HepG2 (cell line): ENCODE measurements at regions not wholly inside any gene's neighbourhood (a gene's known extent, or its start where the extent isn't known, plus 50 kb on each side); places are given as distances from the start of the nearest gene placed in this dataset.

Experiments used
- ATAC-seq: fragments of 200-7000 bp; cut with Tn5 transposase; 3 replicates; pipeline ENCODE4 v1.9.1; 2020; ENCODE audit warnings: mild to moderate bottlenecking, moderate library complexity
- BruUV-seq: library from RNA; stranded (reverse); fragments of 400-500 nt; replicated peaks from 2 replicates; lab custom pipeline; 2021; lab: Mats Ljungman, UMichigan
- CTCF ChIA-PET: fragments of 300-600 bp; formaldehyde crosslinking; extraction: SDS; loops from one replicate; lab custom pipeline; 2021; ENCODE audit warnings: low total read pairs, inconsistent platforms, low intra/inter-chr PET ratio; lab: Yijun Ruan, JAX
- POLR2A ChIA-PET: fragments of 350-600 bp; sonication (Branson Sonifier 250); formaldehyde crosslinking; loops from one replicate; lab custom pipeline; 2020; ENCODE audit warnings: antibody characterized with exemption, inconsistent platforms; lab: Yijun Ruan, JAX
- DNase-seq: peaks from one replicate; pipeline ENCODE4 v3.0.0-alpha.2; 2015; ENCODE audit warnings: low spot score
- FAIRE-seq: peaks from 3 replicates; lab custom pipeline; 2011; peaks lifted over from hg19 to GRCh38; lab: Jason Lieb, UNC
- H2AFZ ChIP-seq: one replicate; pipeline ENCODE4 v1.6.1; 2011; ENCODE audit warnings: low read length, inconsistent platforms
- H3K27ac ChIP-seq: fragments of 300-600 bp; 3 replicates; pipeline ENCODE4 v1.8.0; 2011; ENCODE audit warnings: mixed run types, mild to moderate bottlenecking, mixed read lengths, low read length, inconsistent platforms; ENCODE audit not compliant: insufficient read depth; ENCODE audit errors: extremely low read length
- H3K27me3 ChIP-seq, 2 experiments: fragments of 200-600 bp in 1 of 2; 2 replicates in 1 of 2; 3 replicates in 1 of 2; pipeline versions ENCODE4 v1.6.0 to v1.8.0; 2011; ENCODE audit warnings: low read length in 2 of 2, mild to moderate bottlenecking in 2 of 2, moderate library complexity in 2 of 2, inconsistent platforms in 1 of 2; ENCODE audit not compliant: insufficient read depth in 2 of 2, control insufficient read depth in 1 of 2
- H3K36me3 ChIP-seq, 2 experiments: fragments of 200-600 bp in 1 of 2; replicated peaks in 1 of 2; 2 replicates in 1 of 2; 3 replicates in 1 of 2; pipeline versions ENCODE4 v1.5.1 to v1.8.0; 2011; ENCODE audit warnings: low read length in 2 of 2, inconsistent platforms in 1 of 2; ENCODE audit not compliant: insufficient read depth in 2 of 2, control insufficient read depth in 1 of 2
- H3K4me1 ChIP-seq: 2 replicates; pipeline ENCODE4 v1.5.1; 2012; ENCODE audit warnings: low read length, inconsistent platforms; ENCODE audit not compliant: insufficient read depth
- H3K4me2 ChIP-seq: 2 replicates; pipeline ENCODE4 v1.6.0; 2011; ENCODE audit warnings: low read depth, low read length, inconsistent platforms
- H3K4me3 ChIP-seq, 3 experiments: fragments of 200-600 bp in 1 of 3; sonication (generic), shearing (Covaris generic) in 1 of 3; replicated peaks in 1 of 3; 2 replicates each; pipeline ENCODE4 v1.5.1; 2011 to 2016; ENCODE audit warnings: low read length in 3 of 3, inconsistent platforms in 2 of 3, low read depth in 2 of 3, mild to moderate bottlenecking in 2 of 3, control low read depth in 1 of 3, mixed read lengths in 1 of 3; ENCODE audit not compliant: insufficient read depth in 1 of 3
- H3K79me2 ChIP-seq: one replicate; pipeline ENCODE4 v1.6.1; 2011; ENCODE audit warnings: low read length, inconsistent platforms; ENCODE audit not compliant: insufficient read depth
- H3K9ac ChIP-seq: 2 replicates; pipeline ENCODE4 v1.6.0; 2011; ENCODE audit warnings: mild to moderate bottlenecking, low read depth, low read length, inconsistent platforms; ENCODE audit not compliant: insufficient read depth
- H3K9me3 ChIP-seq: 2 replicates; pipeline ENCODE4 v1.5.1; 2012; ENCODE audit warnings: mild to moderate bottlenecking, low read length
- H4K20me1 ChIP-seq: 2 replicates; pipeline ENCODE4 v1.6.0; 2011; ENCODE audit warnings: inconsistent platforms, mild to moderate bottlenecking, low read length, moderate library complexity; ENCODE audit not compliant: insufficient read depth
- ETV6 ChIP-seq: sonication (generic); formaldehyde crosslinking; conservative IDR thresholded peaks from 2 replicates; pipeline ENCODE4 v1.4.0; 2020; ENCODE audit warnings: missing genetic modification reagents
- HNRNPL ChIP-seq: fragments of 200-400 bp; formaldehyde crosslinking; IDR thresholded peaks from 2 replicates; pipeline ENCODE4 v1.6.1; 2017; ENCODE audit warnings: mild to moderate bottlenecking, low read depth, low read length
- KDM3A ChIP-seq: IDR thresholded peaks from 2 replicates; pipeline ENCODE4 v1.6.1; 2018; ENCODE audit warnings: low read depth, missing compliant biosample characterization
- KDM5A ChIP-seq: fragments of 200-600 bp; sonication (generic); IDR thresholded peaks from 2 replicates; pipeline ENCODE4 v1.7.0; 2018; ENCODE audit warnings: antibody characterized with exemption, mild to moderate bottlenecking, low read length, borderline replicate concordance
- MLLT10 ChIP-seq: sonication (generic); formaldehyde crosslinking; IDR thresholded peaks from 2 replicates; pipeline ENCODE4 v1.4.0; 2020; ENCODE audit warnings: missing genetic modification reagents
- PAF1 ChIP-seq: IDR thresholded peaks from 2 replicates; pipeline ENCODE4 v1.6.1; 2016; ENCODE audit warnings: missing genetic modification reagents, missing compliant biosample characterization
- ZBTB21 ChIP-seq: sonication (generic); formaldehyde crosslinking; IDR thresholded peaks from 2 replicates; pipeline ENCODE4 v1.4.0; 2020; ENCODE audit warnings: missing genetic modification reagents
- ZMYM2 ChIP-seq: sonication (generic); formaldehyde crosslinking; IDR thresholded peaks from 2 replicates; pipeline ENCODE4 v1.8.0; 2022; ENCODE audit warnings: mild to moderate bottlenecking, missing genetic modification reagents
- ZMYM4 ChIP-seq: sonication (generic); formaldehyde crosslinking; IDR thresholded peaks from 2 replicates; pipeline ENCODE4 v1.8.1; 2023; ENCODE audit warnings: mild to moderate bottlenecking, missing genetic modification reagents
- ZNF510 ChIP-seq: sonication (generic); formaldehyde crosslinking; IDR thresholded peaks from 2 replicates; pipeline ENCODE4 v1.4.0; 2020; ENCODE audit warnings: low read depth, mild to moderate bottlenecking, missing genetic modification reagents
- ZNF543 ChIP-seq: sonication (generic); formaldehyde crosslinking; IDR thresholded peaks from 2 replicates; pipeline ENCODE4 v1.4.0; 2020; ENCODE audit warnings: mild to moderate bottlenecking, missing genetic modification reagents
- ZNF629 ChIP-seq: sonication (generic); formaldehyde crosslinking; conservative IDR thresholded peaks from 2 replicates; pipeline ENCODE4 v1.5.0; 2020; ENCODE audit warnings: missing genetic modification reagents
- ZNF678 ChIP-seq: sonication (generic); formaldehyde crosslinking; IDR thresholded peaks from 2 replicates; pipeline ENCODE4 v1.4.0; 2020; ENCODE audit warnings: mild to moderate bottlenecking, missing genetic modification reagents
- ZNF891 ChIP-seq: sonication (generic); formaldehyde crosslinking; IDR thresholded peaks from 2 replicates; pipeline ENCODE4 v1.5.0; 2020; ENCODE audit warnings: mild to moderate bottlenecking, missing genetic modification reagents
- ZSCAN22 ChIP-seq: sonication (generic); formaldehyde crosslinking; IDR thresholded peaks from 2 replicates; pipeline ENCODE4 v1.4.0; 2020; ENCODE audit warnings: mild to moderate bottlenecking, missing genetic modification reagents
- WGBS: methylation state at CpG from one replicate; pipeline ENCODE4 v1.1.6; 2017; ENCODE audit warnings: low lambda C conversion rate; 5-methylcytosine and 5-hydroxymethylcytosine counted together
- in situ Hi-C: cut with HindIII; loops from 2 replicates; pipeline ENCODE4 v1.10.0; 2017; ENCODE audit warnings: low pct_unique_long_range_greater_than_20kb; ENCODE audit not compliant: extremely low pct_ligation_motif_present
- intact Hi-C: fragments of 100-400 bp; cut with micrococcal nuclease; formaldehyde crosslinking; loops from one replicate; pipeline ENCODE4 v1.10.0; 2022; ENCODE audit not compliant: unreplicated experiment
- TF ChIP-seq, protein P1 (sequence below): sonication (generic); formaldehyde crosslinking; IDR thresholded peaks from 2 replicates; pipeline ENCODE4 v1.5.1; 2020; ENCODE audit warnings: missing genetic modification reagents, mild to moderate bottlenecking, borderline replicate concordance
- TF ChIP-seq, protein P2 (sequence below): sonication (generic); formaldehyde crosslinking; IDR thresholded peaks from 2 replicates; pipeline ENCODE4 v1.4.0; 2020; ENCODE audit warnings: missing genetic modification reagents

DNA sequence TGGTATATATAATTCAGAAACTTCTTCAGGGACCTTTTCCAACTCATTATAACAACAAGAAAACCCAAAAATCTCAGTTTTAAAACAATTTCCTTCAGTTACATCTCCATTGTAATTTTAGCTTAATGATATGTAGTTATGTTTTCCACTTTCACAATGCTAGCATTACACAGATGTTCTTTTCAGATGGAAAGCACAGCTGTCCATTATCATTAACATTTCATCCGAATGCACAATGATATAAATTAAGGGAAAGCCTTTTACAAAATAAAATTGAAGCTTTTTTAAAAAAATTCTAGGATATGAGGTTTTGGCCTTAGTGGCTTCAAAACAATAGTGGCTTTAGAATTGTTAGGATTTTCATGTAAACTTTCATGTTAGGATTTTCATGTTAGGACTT lies 389.2 kb downstream of the ADAM29 start:
- H4K20me1 ChIP-seq: no peaks in the 10 kb centered on the region
- intact Hi-C loops (no loop called here), in situ Hi-C loops (no loop called here)
- H3K79me2 ChIP-seq: no peaks in the 10 kb centered on the region
- no peak for DNase-seq
- H2AFZ ChIP-seq: no peak overlapping the region
- H3K36me3 ChIP-seq: no peaks in the 10 kb centered on the region
- H3K4me3 ChIP-seq: no peak overlapping the region; a peak in 1 of 6 replicates
- H3K4me1 ChIP-seq: no peaks in the 10 kb centered on the region
- no peaks in the 10 kb centered on the region for H3K27me3 ChIP-seq
- 0% methylated on average over 1 of the region's 1 CpG for WGBS
- no peak overlapping the region for H3K9ac ChIP-seq
- ChIA-PET CTCF (no interaction called here), POLR2A (no interaction called here)
- no peak for FAIRE-seq
- no TSS peak for BruUV-seq
- H3K27ac ChIP-seq: no peak overlapping the region
- ATAC-seq: no peak
- H3K9me3 ChIP-seq: peaks cover 20% of the 10 kb centered on the region; the same call in 1 of the 2 replicates
- no peak for TF ChIP-seq KDM5A
- TF ChIP-seq ZNF543 (CRISPR knock-in tag): no peak
- no peak for TF ChIP-seq ZNF510 (CRISPR knock-in tag)
- TF ChIP-seq, protein P1, sequence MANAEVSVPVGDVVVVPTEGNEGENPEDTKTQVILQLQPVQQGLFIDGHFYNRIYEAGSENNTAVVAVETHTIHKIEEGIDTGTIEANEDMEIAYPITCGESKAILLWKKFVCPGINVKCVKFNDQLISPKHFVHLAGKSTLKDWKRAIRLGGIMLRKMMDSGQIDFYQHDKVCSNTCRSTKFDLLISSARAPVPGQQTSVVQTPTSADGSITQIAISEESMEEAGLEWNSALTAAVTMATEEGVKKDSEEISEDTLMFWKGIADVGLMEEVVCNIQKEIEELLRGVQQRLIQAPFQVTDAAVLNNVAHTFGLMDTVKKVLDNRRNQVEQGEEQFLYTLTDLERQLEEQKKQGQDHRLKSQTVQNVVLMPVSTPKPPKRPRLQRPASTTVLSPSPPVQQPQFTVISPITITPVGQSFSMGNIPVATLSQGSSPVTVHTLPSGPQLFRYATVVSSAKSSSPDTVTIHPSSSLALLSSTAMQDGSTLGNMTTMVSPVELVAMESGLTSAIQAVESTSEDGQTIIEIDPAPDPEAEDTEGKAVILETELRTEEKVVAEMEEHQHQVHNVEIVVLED: no peak
- TF ChIP-seq ZMYM2 (CRISPR knock-in tag): no peak
- TF ChIP-seq ZMYM4 (CRISPR knock-in tag): no peak
- TF ChIP-seq ZNF678 (CRISPR knock-in tag): no peak
- no peak for TF ChIP-seq ZNF891
- no peak for TF ChIP-seq HNRNPL
- TF ChIP-seq KDM3A: no peak
- TF ChIP-seq MLLT10 (CRISPR knock-in tag): no peak
- TF ChIP-seq PAF1 (CRISPR knock-in tag): no peak
- TF ChIP-seq, protein P2, sequence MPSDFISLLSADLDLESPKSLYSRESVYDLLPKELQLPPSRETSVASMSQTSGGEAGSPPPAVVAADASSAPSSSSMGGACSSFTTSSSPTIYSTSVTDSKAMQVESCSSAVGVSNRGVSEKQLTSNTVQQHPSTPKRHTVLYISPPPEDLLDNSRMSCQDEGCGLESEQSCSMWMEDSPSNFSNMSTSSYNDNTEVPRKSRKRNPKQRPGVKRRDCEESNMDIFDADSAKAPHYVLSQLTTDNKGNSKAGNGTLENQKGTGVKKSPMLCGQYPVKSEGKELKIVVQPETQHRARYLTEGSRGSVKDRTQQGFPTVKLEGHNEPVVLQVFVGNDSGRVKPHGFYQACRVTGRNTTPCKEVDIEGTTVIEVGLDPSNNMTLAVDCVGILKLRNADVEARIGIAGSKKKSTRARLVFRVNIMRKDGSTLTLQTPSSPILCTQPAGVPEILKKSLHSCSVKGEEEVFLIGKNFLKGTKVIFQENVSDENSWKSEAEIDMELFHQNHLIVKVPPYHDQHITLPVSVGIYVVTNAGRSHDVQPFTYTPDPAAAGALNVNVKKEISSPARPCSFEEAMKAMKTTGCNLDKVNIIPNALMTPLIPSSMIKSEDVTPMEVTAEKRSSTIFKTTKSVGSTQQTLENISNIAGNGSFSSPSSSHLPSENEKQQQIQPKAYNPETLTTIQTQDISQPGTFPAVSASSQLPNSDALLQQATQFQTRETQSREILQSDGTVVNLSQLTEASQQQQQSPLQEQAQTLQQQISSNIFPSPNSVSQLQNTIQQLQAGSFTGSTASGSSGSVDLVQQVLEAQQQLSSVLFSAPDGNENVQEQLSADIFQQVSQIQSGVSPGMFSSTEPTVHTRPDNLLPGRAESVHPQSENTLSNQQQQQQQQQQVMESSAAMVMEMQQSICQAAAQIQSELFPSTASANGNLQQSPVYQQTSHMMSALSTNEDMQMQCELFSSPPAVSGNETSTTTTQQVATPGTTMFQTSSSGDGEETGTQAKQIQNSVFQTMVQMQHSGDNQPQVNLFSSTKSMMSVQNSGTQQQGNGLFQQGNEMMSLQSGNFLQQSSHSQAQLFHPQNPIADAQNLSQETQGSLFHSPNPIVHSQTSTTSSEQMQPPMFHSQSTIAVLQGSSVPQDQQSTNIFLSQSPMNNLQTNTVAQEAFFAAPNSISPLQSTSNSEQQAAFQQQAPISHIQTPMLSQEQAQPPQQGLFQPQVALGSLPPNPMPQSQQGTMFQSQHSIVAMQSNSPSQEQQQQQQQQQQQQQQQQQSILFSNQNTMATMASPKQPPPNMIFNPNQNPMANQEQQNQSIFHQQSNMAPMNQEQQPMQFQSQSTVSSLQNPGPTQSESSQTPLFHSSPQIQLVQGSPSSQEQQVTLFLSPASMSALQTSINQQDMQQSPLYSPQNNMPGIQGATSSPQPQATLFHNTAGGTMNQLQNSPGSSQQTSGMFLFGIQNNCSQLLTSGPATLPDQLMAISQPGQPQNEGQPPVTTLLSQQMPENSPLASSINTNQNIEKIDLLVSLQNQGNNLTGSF (CRISPR knock-in tag): no peak
- TF ChIP-seq ETV6 (CRISPR knock-in tag): no peak
- TF ChIP-seq ZSCAN22 (CRISPR knock-in tag): no peak
- TF ChIP-seq ZNF629 (CRISPR knock-in tag): no peak
- no peak for TF ChIP-seq ZBTB21
- no peak overlapping the region for H3K4me2 ChIP-seq
